SK-N-DZ (cell line): ENCODE measurements at regions not wholly inside any gene's neighbourhood (a gene's known extent, or its start where the extent isn't known, plus 50 kb on each side); places are given as distances from the start of the nearest gene placed in this dataset.

Experiments used
- DNase-seq: peaks from one replicate; pipeline ENCODE4 v3.0.0-alpha.2; 2015; ENCODE audit warnings: low spot score

DNA sequence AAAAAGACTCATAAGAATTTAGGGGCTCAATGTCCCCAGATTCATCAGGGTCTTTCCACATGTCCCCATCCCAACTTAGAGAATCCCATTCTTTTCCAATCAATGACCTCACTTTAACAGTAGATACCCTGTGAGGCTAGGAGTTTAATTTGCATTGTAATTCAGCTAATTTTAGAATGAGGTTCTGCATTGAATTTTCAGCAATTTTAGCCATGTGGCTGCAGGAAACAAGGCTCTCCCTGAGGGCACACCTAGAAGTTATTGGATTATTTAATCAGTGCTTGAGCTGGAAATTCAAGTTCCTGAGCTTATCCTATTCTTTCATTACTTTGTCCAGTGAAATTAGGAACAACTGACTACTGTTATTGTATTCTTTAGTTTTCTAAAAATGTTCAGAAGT is 433.8 kb downstream of the ADAMTS20 start:
- DNase-seq, result no peak

DNA sequence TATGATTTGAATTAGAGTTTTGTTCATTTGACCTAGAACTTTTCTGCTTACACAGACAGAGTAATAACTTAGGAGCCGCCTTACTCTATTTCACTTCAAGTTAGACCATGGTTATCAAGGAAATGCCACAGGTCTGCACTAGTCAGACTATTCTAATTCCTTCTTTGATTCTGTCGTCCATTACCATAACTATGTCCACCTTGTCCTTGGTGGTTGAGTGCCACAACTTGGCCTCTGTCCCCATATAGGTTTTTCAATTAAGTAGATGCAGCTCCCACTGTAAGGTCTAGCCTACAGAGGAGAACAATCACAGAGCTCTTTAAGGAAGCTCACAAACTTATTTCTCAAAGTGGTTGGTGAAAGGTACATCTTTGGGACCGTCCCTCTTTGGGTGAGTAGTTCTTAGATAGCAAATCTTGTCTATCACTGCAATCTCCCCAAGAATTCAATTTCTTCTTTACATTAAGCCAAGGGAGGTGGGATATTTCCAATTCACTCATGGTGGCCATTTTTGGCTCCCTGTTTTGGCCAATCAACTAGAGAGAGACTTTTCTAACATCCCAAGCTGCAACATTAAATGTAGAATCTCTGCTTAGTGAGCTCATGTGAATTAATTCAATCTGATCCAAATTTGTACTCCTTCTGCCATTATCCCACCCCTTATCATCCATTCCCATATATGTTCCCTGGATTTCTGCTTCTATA is 434.6 kb downstream of the ADAMTS20 start:
- DNase-seq, result no peak

- no peak for DNase-seq
Observed at GRCh38 chr12:43115441-43116160, 436.4 kb downstream of the ADAMTS20 start.

- no peak for DNase-seq
Observed at GRCh38 chr12:43114316-43114715, 437.7 kb downstream of the ADAMTS20 start.

DNA sequence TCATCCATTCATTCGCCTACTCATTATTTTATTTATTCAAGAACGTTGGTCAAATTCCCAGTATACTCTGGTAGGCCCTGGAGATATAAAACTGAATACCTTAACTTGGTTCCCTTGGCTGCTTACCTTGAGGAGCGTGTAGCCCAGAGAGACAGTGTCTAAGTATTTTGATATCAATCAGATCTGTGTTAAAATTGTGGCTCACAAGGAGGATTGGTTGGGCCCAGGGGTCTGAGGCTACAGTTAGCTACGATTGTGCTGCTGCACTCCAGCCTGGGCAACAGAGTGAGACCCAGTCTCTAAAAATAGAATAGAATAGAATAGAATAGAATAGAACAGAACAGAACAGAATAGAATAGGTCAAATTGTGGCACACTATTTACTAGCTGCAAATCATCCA is 438.4 kb downstream of the ADAMTS20 start:
- DNase-seq, result no peak

GRCh38 chr12:43113135-43113534 is 438.9 kb downstream of the ADAMTS20 start:
- peak; percentile 11 for DNase-seq

GRCh38 chr12:43112101-43112920 is 439.7 kb downstream of the ADAMTS20 start:
- DNase-seq, result peak; percentile 61

- no peak for DNase-seq
Observed at GRCh38 chr12:43111608-43112007, 440.4 kb downstream of the ADAMTS20 start.

DNA sequence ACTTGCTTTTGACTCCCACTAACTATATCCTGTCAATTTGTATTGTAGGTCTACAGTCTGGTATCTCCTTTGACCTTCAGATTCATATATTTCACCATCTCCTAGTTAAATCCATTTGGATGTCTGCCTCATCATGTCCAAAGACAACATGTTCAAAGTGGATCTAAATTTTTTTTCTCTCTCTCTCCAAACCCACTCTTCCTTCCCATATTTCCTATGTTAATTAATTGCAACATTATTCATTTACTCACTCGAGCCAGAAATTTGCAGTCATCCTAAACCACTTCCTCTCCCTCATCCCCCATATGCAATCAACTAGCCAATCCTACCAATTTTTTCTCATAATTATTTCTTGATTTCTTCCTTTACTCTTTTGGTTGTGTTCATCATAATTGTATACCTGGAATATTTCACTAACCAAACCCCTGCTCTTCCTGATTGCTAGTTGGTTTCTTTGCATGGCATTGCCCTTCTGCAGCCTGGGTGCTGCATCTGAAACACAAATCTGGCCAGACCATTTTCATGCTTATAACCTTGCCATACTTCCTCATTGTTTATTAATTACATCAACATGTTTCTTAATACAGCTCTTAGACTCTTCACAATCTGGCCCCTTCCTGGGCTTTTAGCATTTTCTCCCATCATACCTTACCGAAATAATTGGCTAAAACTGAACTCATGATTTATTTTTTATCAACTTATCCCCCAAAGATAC is 442.2 kb downstream of the ADAMTS20 start:
- DNase-seq, result no peak

DNA sequence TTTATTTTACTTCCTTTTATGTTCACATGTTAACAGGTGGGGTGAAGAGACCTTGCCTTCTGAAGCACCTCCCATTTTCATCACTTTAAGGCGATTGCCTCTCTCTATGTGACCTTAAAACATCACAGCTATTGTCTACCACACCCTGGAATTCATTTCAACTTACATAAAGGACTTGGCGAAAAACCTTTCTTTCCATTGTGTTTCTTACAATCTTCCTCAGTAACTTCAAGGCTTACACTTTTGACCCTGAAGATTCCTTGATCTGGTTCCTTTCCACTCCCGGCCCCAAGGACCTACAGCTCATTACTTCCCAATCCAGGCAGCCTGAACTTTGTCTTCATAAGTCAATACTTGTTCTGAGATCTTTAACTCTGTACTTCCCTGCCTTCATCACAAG is 443.3 kb downstream of the ADAMTS20 start:
- DNase-seq, result no peak

- DNase-seq, result no peak
Observed at GRCh38 chr12:43107026-43107775, 444.8 kb downstream of the ADAMTS20 start.

DNA sequence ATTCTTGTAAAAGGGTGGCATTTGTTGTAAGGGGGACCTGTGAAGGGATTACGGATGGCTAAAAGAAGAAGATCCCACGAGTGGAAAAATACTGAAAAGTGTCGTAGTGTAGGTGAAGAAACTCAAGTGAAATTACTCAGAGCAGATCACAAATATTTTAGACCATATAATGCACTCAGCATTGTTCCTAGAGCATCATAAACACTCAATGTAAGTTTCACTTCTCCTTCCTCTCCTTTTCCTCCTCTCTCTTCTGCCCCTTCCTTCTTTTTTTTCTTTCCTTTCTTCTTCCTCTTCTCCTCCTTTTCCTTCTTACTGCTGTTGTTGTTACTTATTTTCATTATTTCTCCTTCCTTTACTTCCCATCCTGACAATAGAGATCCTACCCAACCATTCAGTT is 445.6 kb downstream of the ADAMTS20 start:
- DNase-seq, result no peak

- peak; percentile 67 for DNase-seq
Observed at GRCh38 chr12:43105426-43105981, 446.5 kb downstream of the ADAMTS20 start.

GRCh38 chr12:43104494-43104893 is 447.5 kb downstream of the ADAMTS20 start:
- DNase-seq, result no peak

DNA sequence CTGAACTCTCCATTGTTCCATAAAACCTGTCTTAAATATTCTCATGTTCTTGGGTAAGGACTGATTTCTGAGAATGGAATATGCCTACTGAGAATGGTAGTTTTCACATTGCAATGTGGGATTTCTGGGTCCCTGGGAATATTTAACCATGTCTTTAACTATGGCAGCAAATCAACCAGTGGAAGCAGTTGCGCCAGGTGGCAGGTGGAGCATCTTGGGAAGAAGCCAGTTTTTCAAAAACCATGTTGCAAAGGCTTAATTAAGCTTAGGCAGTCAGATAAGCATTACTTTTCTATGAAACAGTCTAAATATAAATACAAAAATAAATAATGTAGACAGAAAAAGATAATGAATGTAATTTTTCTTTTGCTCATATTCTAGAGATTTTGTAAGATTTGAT is 448.1 kb downstream of the ADAMTS20 start:
- no peak for DNase-seq

- DNase-seq, result no peak
Observed at GRCh38 chr12:43102546-43103264, 449.3 kb downstream of the ADAMTS20 start.

DNA sequence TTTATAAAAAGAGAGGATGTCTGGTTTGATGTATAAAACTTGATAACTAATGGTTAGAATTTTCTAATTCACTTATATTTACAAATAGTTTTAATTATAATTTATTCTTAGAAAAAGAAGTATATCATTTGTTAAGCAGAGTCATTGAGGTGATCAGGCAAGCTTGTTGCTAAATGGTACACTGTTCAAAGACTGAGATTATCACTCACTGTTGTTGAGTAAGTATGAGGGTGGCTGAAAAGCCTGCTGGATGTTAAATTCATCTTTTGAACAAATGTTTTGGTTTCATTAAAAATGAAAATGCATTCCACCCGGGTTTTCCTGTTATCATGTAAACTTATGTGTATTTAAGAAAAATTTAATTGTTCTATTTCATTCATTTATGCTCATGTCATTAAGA is 451.8 kb downstream of the ADAMTS20 start:
- no peak for DNase-seq

DNA sequence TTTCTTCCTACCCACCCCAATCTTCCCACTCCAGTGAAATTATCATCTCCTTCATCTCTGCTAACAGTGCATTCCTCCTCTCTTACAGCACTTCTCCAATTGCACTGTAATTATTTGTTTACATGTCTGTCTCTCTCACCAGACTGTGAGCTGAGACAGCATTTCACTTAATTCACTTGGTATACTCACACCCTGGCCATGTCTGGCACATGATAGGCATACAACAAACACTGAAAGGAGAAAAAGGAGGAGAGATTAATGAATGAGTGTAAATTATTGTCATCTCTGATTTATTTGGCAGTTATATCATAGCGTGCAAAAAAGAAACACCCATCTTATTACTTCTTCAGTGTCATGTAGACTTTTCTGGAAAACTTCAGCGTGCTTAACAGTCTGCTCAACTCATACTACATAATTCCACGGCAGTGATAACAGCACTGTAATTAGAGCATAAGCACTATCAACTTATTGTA is 452.3 kb downstream of the ADAMTS20 start:
- peak; percentile 64 for DNase-seq

DNA sequence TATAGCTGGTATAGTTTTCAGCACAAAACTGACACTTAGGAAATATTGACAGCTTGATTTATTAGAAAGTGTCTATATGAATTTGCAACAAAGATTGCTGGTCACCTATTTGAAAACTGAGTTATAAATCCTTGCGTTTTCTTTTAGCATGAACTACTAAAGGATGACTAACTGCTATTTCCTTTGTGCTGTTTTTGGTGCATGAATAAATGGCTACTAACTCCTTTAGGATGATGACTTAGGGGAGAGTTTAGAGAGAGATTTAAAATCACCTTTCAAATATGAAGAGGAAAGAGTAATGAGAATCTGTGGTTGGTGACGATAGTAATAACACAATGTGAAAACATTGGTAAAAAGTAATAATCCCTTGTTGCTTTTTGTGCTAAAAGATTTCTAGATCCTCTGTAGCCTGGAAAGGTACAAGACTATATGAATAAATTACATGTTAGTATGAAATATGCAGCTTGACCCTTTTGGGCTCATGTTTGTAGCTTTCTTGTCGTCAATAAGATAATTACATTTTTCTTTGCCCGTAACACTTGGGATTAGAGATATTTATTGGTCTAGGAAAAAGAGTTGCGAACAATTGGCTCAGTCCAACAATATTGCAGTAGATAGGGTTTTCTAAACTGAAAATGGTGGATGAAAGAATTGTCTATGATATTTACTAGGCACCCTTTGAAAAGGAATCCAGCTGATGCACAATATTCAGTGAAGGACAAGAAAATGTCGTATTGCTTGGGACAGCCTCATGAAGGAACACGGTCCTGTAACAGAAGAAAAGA is 453.0 kb downstream of the ADAMTS20 start:
- no peak for DNase-seq
